ENCODE measurements at regions not wholly inside any gene's neighbourhood (a gene's known extent, or its start where the extent isn't known, plus 50 kb on each side); places are given as distances from the start of the nearest gene placed in this dataset.

- in situ Hi-C loops (cut with HindIII; ENCODE audit: low sequenced_read_pairs), result no loop called here
Observed at GRCh38 chr13:64767054-64767453, 2463.1 kb downstream of the PCDH9 start.

GRCh38 chr13:64765636-64766035 lies 2464.5 kb downstream of the PCDH9 start:
- in situ Hi-C loops (cut with HindIII; ENCODE audit: low sequenced_read_pairs), result no loop called here
- no peak for TF ChIP-seq CTCF (IDR thresholded peaks at IDR 0.05; ENCODE audit: low read depth, low read length, missing control alignments)
- DNase-seq (ENCODE audit: low read depth), result no peak
- H3K4me3 ChIP-seq (ENCODE audit: low read depth, low read length), result no peak overlapping the region

More at GRCh38 chr13:64767054-64767453, 2463.1 kb downstream of the PCDH9 start:
- H3K4me3 ChIP-seq (ENCODE audit: low read depth, low read length), result no peak overlapping the region
- TF ChIP-seq CTCF (IDR thresholded peaks at IDR 0.05; ENCODE audit: low read depth, low read length, missing control alignments), result no peak
- DNase-seq (ENCODE audit: low read depth), result no peak

- no peak for TF ChIP-seq CTCF (IDR thresholded peaks at IDR 0.05; ENCODE audit: low read depth, low read length, missing control alignments)
- no peak for DNase-seq (ENCODE audit: low read depth)
- H3K4me3 ChIP-seq (ENCODE audit: low read depth, low read length), result no peak overlapping the region
- in situ Hi-C loops (cut with HindIII; ENCODE audit: low sequenced_read_pairs), result no loop called here
Observed at GRCh38 chr13:64758521-64759244, 2471.5 kb downstream of the PCDH9 start.

- no peak overlapping the region for H3K4me3 ChIP-seq (ENCODE audit: low read depth, low read length)
- no peak for TF ChIP-seq CTCF (IDR thresholded peaks at IDR 0.05; ENCODE audit: low read depth, low read length, missing control alignments)
- no peak for DNase-seq (ENCODE audit: low read depth)
- in situ Hi-C loops (cut with HindIII; ENCODE audit: low sequenced_read_pairs), result no loop called here
Observed at GRCh38 chr13:64756621-64757020, 2473.5 kb downstream of the PCDH9 start.

GRCh38 chr13:64755961-64756360 lies 2474.2 kb downstream of the PCDH9 start:
- no peak for DNase-seq (ENCODE audit: low read depth)
- H3K4me3 ChIP-seq (ENCODE audit: low read depth, low read length), result no peak overlapping the region
- TF ChIP-seq CTCF (IDR thresholded peaks at IDR 0.05; ENCODE audit: low read depth, low read length, missing control alignments), result no peak
- in situ Hi-C loops (cut with HindIII; ENCODE audit: low sequenced_read_pairs), result no loop called here

- in situ Hi-C loops (cut with HindIII; ENCODE audit: low sequenced_read_pairs), result no loop called here
- TF ChIP-seq CTCF (IDR thresholded peaks at IDR 0.05; ENCODE audit: low read depth, low read length, missing control alignments), result no peak
Observed at GRCh38 chr13:64753233-64754000, 2476.7 kb downstream of the PCDH9 start.

More at GRCh38 chr13:64753233-64754000, 2476.7 kb downstream of the PCDH9 start:
- no peak for DNase-seq (ENCODE audit: low read depth)
- H3K4me3 ChIP-seq (ENCODE audit: low read depth, low read length), result no peak overlapping the region
